Activated CD8-positive, alpha-beta memory T cell treated with anti-CD3 and anti-CD28 coated beads, Interleukin-2, amount 50 U/mL, for 4 hours (primary cell): ENCODE measurements at regions not wholly inside any gene's neighbourhood (a gene's known extent, or its start where the extent isn't known, plus 50 kb on each side); places are given as distances from the start of the nearest gene placed in this dataset.
"Not testable (repeated sequence)": the region's sequence is repeated elsewhere in the genome, so short reads cannot be mapped to it uniquely, and the experiment has no call there.

Source experiments
- DNase-seq: peaks from one replicate; pipeline ENCODE4 v3.0.0-alpha.2; 2020

GRCh38 chr14:103232031-103232808 lies 101.8 kb upstream of the EIF5 start:
- no peak for DNase-seq

GRCh38 chr14:103232831-103233319 lies 101.2 kb upstream of the EIF5 start:
- no peak for DNase-seq

- no peak for DNase-seq
Measured at GRCh38 chr14:103233328-103233727, 100.7 kb upstream of the EIF5 start.

- DNase-seq: not testable (repeated sequence)
Measured at GRCh38 chr14:103234826-103235225, 99.2 kb upstream of the EIF5 start.

- DNase-seq: not testable (repeated sequence)
Measured at GRCh38 chr14:103235506-103235905, 98.5 kb upstream of the EIF5 start.

GRCh38 chr14:103239751-103240150 lies 94.3 kb upstream of the EIF5 start:
- no peak for DNase-seq

- DNase-seq: no peak
Measured at GRCh38 chr14:103241531-103241930, 92.5 kb upstream of the EIF5 start.

GRCh38 chr14:103243764-103244737 lies 90.0 kb upstream of the EIF5 start:
- no peak for DNase-seq

- not testable (repeated sequence) for DNase-seq
Measured at GRCh38 chr14:103245624-103246031, 88.4 kb upstream of the EIF5 start.

- DNase-seq: no peak
Measured at GRCh38 chr14:103246070-103246469, 88.0 kb upstream of the EIF5 start.

- DNase-seq: no peak
Measured at GRCh38 chr14:103247169-103247606, 86.8 kb upstream of the EIF5 start.

- no peak for DNase-seq
Measured at GRCh38 chr14:103250181-103250580, 83.9 kb upstream of the EIF5 start.

- no peak for DNase-seq
Measured at GRCh38 chr14:103250874-103251273, 83.2 kb upstream of the EIF5 start.

- DNase-seq: no peak
Measured at GRCh38 chr14:103255555-103255954, 78.5 kb upstream of the EIF5 start.

- no peak for DNase-seq
Measured at GRCh38 chr14:103256406-103256805, 77.6 kb upstream of the EIF5 start.

GRCh38 chr14:103257211-103257962 lies 76.7 kb upstream of the EIF5 start:
- no peak for DNase-seq

GRCh38 chr14:103258211-103258610 lies 75.8 kb upstream of the EIF5 start:
- no peak for DNase-seq

- DNase-seq: no peak
Measured at GRCh38 chr14:103259184-103259583, 74.9 kb upstream of the EIF5 start.

GRCh38 chr14:103259801-103260628 lies 74.0 kb upstream of the EIF5 start:
- no peak for DNase-seq

GRCh38 chr14:103260629-103261124 lies 73.4 kb upstream of the EIF5 start:
- DNase-seq: no peak

- DNase-seq: no peak
Measured at GRCh38 chr14:103267226-103267910, 66.7 kb upstream of the EIF5 start.
